OCI-LY7 (cell line): ENCODE measurements at regions not wholly inside any gene's neighbourhood (a gene's known extent, or its start where the extent isn't known, plus 50 kb on each side); places are given as distances from the start of the nearest gene placed in this dataset.

Experiments used
- CTCF ChIP-seq: fragments of 200-600 bp; sonication (generic); conservative IDR thresholded peaks from 2 replicates; pipeline ENCODE4 v1.5.1; 2014; ENCODE audit warnings: mild to moderate bottlenecking, antibody characterized with exemption, low read length, moderate library complexity, mixed read lengths
- EZH2phosphoT487 ChIP-seq: fragments of 200-600 bp; sonication (generic); IDR thresholded peaks from 2 replicates; pipeline ENCODE4 v1.6.1; 2018; ENCODE audit warnings: low read depth, borderline replicate concordance, mild to moderate bottlenecking, mixed run types, antibody characterized with exemption, low read length, moderate library complexity, mixed read lengths

GRCh38 chr1:94759188-94759587, 61.0 kb upstream of the SLC44A3 start:
- TF ChIP-seq CTCF (no peak), EZH2phosphoT487 (no peak)
